Fibroblast of lung (primary cell): ENCODE measurements at regions not wholly inside any gene's neighbourhood (a gene's known extent, or its start where the extent isn't known, plus 50 kb on each side); places are given as distances from the start of the nearest gene placed in this dataset.

ENCODE experiments used
- DNase-seq, 2 donors: peaks; one replicate each; pipeline versions ENCODE4 v3.0.0 to v3.0.0-alpha.2; 2010; ENCODE audit warnings: low read depth in 2 of 2
- H2AFZ ChIP-seq: 2 replicates; pipeline ENCODE4 v1.5.1; 2012; ENCODE audit warnings: low read length, control low read depth, inconsistent platforms
- H3K27ac ChIP-seq: 2 replicates; pipeline ENCODE4 v1.5.1; 2011; ENCODE audit warnings: low read length, control low read depth; ENCODE audit not compliant: insufficient read depth
- H3K27me3 ChIP-seq: 2 replicates; pipeline ENCODE4 v1.5.1; 2011; ENCODE audit warnings: mild to moderate bottlenecking, low read length; ENCODE audit not compliant: control insufficient read depth, insufficient read depth
- H3K36me3 ChIP-seq: 2 replicates; pipeline ENCODE4 v1.5.1; 2011; ENCODE audit warnings: low read length; ENCODE audit not compliant: control insufficient read depth, insufficient read depth
- H3K4me1 ChIP-seq: 2 replicates; pipeline ENCODE4 v1.5.1; 2011; ENCODE audit warnings: low read length; ENCODE audit not compliant: control insufficient read depth, insufficient read depth; ENCODE audit errors: extremely low read depth
- H3K4me2 ChIP-seq: 2 replicates; pipeline ENCODE4 v1.5.1; 2011; ENCODE audit warnings: low read length, control low read depth; ENCODE audit not compliant: insufficient read depth; ENCODE audit errors: extremely low read depth
- H3K4me3 ChIP-seq, 4 experiments: fragments of 200-600 bp in 1 of 4; sonication (generic) in 1 of 4; replicated peaks in 1 of 4; 2 replicates each; pipeline ENCODE4 v1.5.1; 2011 to 2016; ENCODE audit warnings: low read length in 4 of 4, low read depth in 3 of 4, mild to moderate bottlenecking in 3 of 4, control low read depth in 2 of 4, inconsistent platforms in 1 of 4, mixed read lengths in 1 of 4; ENCODE audit not compliant: insufficient read depth in 1 of 4; ENCODE audit errors: control extremely low read depth in 1 of 4
- H3K79me2 ChIP-seq: 2 replicates; pipeline ENCODE4 v1.5.1; 2012; ENCODE audit warnings: mild to moderate bottlenecking, low read length, inconsistent platforms; ENCODE audit not compliant: control insufficient read depth, insufficient read depth
- H3K9ac ChIP-seq: 2 replicates; pipeline ENCODE4 v1.5.1; 2011; ENCODE audit warnings: mild to moderate bottlenecking, low read length, control low read depth; ENCODE audit not compliant: insufficient read depth
- H3K9me3 ChIP-seq: 2 replicates; pipeline ENCODE4 v1.5.1; 2012; ENCODE audit warnings: low read depth, low read length; ENCODE audit not compliant: control insufficient read depth, insufficient read depth
- H4K20me1 ChIP-seq: 2 replicates; pipeline ENCODE4 v1.5.1; 2011; ENCODE audit warnings: low read length; ENCODE audit not compliant: control insufficient read depth, insufficient read depth; ENCODE audit errors: extremely low read depth
- CTCF ChIP-seq, 2 donors: IDR thresholded peaks in 1 of 2; conservative IDR thresholded peaks in 1 of 2; 1 replicate in 1 of 2; 2 replicates in 1 of 2; pipeline ENCODE4 v1.5.1; 2011 to 2012; ENCODE audit warnings: low read length in 2 of 2, control low read depth in 1 of 2, inconsistent platforms in 1 of 2, low read depth in 1 of 2, mild to moderate bottlenecking in 1 of 2
- EZH2 ChIP-seq: IDR thresholded peaks from 2 replicates; pipeline ENCODE4 v1.5.1; 2012; ENCODE audit warnings: low read length, control low read depth, mild to moderate bottlenecking; ENCODE audit errors: missing control alignments

GRCh38 chr1:116258668-116259419 is 114.2 kb upstream of the ATP1A1 start:
- DNase-seq, result no peak
- H4K20me1 ChIP-seq, result no peaks in the 10 kb centered on the region
- H3K4me3 ChIP-seq, result no peak overlapping the region
- TF ChIP-seq EZH2 (no peak), CTCF (conservative IDR thresholded peaks at IDR 0.05 in 1 of 2, IDR thresholded peaks at IDR 0.05 in 1 of 2; ENCODE audit: low read depth in 1 of 2, low read length in 2 of 2) (no peak)
- H3K36me3 ChIP-seq, result no peaks in the 10 kb centered on the region
- H3K27me3 ChIP-seq, result no peaks in the 10 kb centered on the region
- H3K4me1 ChIP-seq, result no peaks in the 10 kb centered on the region
- H3K27ac ChIP-seq, result no peak overlapping the region
- no peak overlapping the region for H3K4me2 ChIP-seq
- H2AFZ ChIP-seq, result no peak overlapping the region
- no peaks in the 10 kb centered on the region for H3K79me2 ChIP-seq
- no peaks in the 10 kb centered on the region for H3K9me3 ChIP-seq
- H3K9ac ChIP-seq, result no peak overlapping the region

- Histone ChIP-seq H3K79me2 (no peaks in the 10 kb centered on the region), H3K9ac (no peak overlapping the region), H4K20me1 (no peaks in the 10 kb centered on the region), H3K36me3 (no peaks in the 10 kb centered on the region), H3K4me1 (no peaks in the 10 kb centered on the region), H2AFZ (no peak overlapping the region), H3K9me3 (no peaks in the 10 kb centered on the region), H3K4me2 (no peak overlapping the region), H3K27me3 (no peaks in the 10 kb centered on the region), H3K27ac (no peak overlapping the region), H3K4me3 (no peak overlapping the region)
- TF ChIP-seq EZH2 (no peak), CTCF (conservative IDR thresholded peaks at IDR 0.05 in 1 of 2, IDR thresholded peaks at IDR 0.05 in 1 of 2; ENCODE audit: low read depth in 1 of 2, low read length in 2 of 2) (no peak)
- no peak for DNase-seq
Measured at GRCh38 chr1:116259663-116260062, 113.4 kb upstream of the ATP1A1 start.

GRCh38 chr1:116260115-116260514 is 112.9 kb upstream of the ATP1A1 start:
- no peaks in the 10 kb centered on the region for H3K4me1 ChIP-seq
- H3K9ac ChIP-seq, result no peak overlapping the region
- H3K27ac ChIP-seq, result no peak overlapping the region
- no peaks in the 10 kb centered on the region for H3K79me2 ChIP-seq
- H3K9me3 ChIP-seq, result no peaks in the 10 kb centered on the region
- DNase-seq, result no peak
- no peaks in the 10 kb centered on the region for H3K27me3 ChIP-seq
- TF ChIP-seq EZH2, result no peak
- TF ChIP-seq CTCF (conservative IDR thresholded peaks at IDR 0.05 in 1 of 2, IDR thresholded peaks at IDR 0.05 in 1 of 2; ENCODE audit: low read depth in 1 of 2, low read length in 2 of 2), result no peak
- no peaks in the 10 kb centered on the region for H4K20me1 ChIP-seq
- no peak overlapping the region for H2AFZ ChIP-seq
- no peak overlapping the region for H3K4me3 ChIP-seq
- H3K4me2 ChIP-seq, result no peak overlapping the region
- H3K36me3 ChIP-seq, result no peaks in the 10 kb centered on the region
